ENCODE measurements at regions not wholly inside any gene's neighbourhood (a gene's known extent, or its start where the extent isn't known, plus 50 kb on each side); places are given as distances from the start of the nearest gene placed in this dataset.

DNA sequence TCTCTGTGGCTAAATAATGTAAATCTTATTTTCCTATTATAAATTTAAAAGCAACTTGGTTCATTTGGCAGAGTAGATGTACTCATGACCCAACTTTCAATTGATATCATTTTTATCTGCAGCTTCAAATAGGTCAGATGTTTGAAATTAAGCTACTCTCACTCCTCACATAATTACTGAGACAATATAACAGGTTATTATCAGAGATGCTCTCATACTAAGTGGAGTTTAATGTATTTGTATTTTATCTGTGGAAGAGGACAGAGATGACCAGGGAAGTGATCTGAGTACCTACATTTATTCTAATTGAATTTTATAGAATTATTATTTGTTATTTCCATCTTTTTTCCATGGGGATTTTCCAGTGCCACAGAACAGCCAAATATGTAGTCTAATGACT, 177.4 kb upstream of the PRLR start:
- Histone ChIP-seq H3K4me2 (ENCODE audit: low read length) (no peak overlapping the region), H3K79me2 (ENCODE audit: insufficient read depth, low read length) (no peaks in the 10 kb centered on the region), H2AFZ (ENCODE audit: low read depth, low read length, poor library complexity, severe bottlenecking) (no peak overlapping the region), H3K9me3 (ENCODE audit: control insufficient read depth in 1 of 2, insufficient read depth in 1 of 2, low read depth in 1 of 2, low read length in 2 of 2) (no peaks in the 10 kb centered on the region), H3K9me2 (ENCODE audit: insufficient read depth) (no peaks in the 10 kb centered on the region), H3K4me3 (replicated peaks in 1 of 2; ENCODE audit: low read depth in 1 of 2, low read length in 2 of 2) (no peak overlapping the region), H3K9ac (ENCODE audit: low read length) (no peak overlapping the region), H3K27me3 (ENCODE audit: insufficient read depth, low read length) (no peaks in the 10 kb centered on the region), H4K20me1 (ENCODE audit: insufficient read depth) (no peaks in the 10 kb centered on the region), H3K36me3 (ENCODE audit: control insufficient read depth in 1 of 2, insufficient read depth in 2 of 2, low read length in 2 of 2) (no peaks in the 10 kb centered on the region), H3K27ac (ENCODE audit: low read depth, low read length) (no peak overlapping the region), H3K4me1 (ENCODE audit: control insufficient read depth in 1 of 2, insufficient read depth in 2 of 2, low read length in 2 of 2) (no peaks in the 10 kb centered on the region)
- ChIA-PET RAD21 (ENCODE audit: low non-redundant PET in 1 of 2, low total read pairs in 2 of 2, uncharacterized antibody in 2 of 2, unreplicated experiment in 2 of 2) (no interaction called here), POLR2A (no interaction called here), CTCF (no interaction called here)
- ATAC-seq (no peak), DNase-seq (ENCODE audit: low read depth, low spot score) (no peak)
- TF ChIP-seq EZH2 (IDR thresholded peaks at IDR 0.05) (no peak), RAD21 (IDR thresholded peaks at IDR 0.05; ENCODE audit: low read depth) (no peak), TCF7L2 (IDR thresholded peaks at IDR 0.05; ENCODE audit: borderline replicate concordance, extremely low read depth, insufficient read depth, insufficient read length) (no peak), CEBPB (IDR thresholded peaks at IDR 0.05; ENCODE audit: low read depth) (no peak), EZH2phosphoT487 (IDR thresholded peaks at IDR 0.05; ENCODE audit: borderline replicate concordance) (no peak), EGR1 (IDR thresholded peaks at IDR 0.05; ENCODE audit: low read depth) (no peak), JUND (IDR thresholded peaks at IDR 0.05) (no peak), FOSL1 (IDR thresholded peaks at IDR 0.05; ENCODE audit: low read depth) (no peak), YY1 (IDR thresholded peaks at IDR 0.05; ENCODE audit: extremely low read depth, insufficient replicate concordance, low read depth, low read length) (no peak), SP1 (IDR thresholded peaks at IDR 0.05; ENCODE audit: low read depth) (no peak), ZNF274 (IDR thresholded peaks at IDR 0.05; ENCODE audit: low read depth, low read length) (no peak), SRF (IDR thresholded peaks at IDR 0.05; ENCODE audit: low read depth) (no peak), POLR2AphosphoS5 (IDR thresholded peaks at IDR 0.05; ENCODE audit: low read depth, low read length) (no peak), POLR2A (IDR thresholded peaks at IDR 0.05; ENCODE audit: borderline replicate concordance, extremely low read depth, insufficient read depth, insufficient read length) (no peak)
- TF ChIP-seq, protein P1, sequence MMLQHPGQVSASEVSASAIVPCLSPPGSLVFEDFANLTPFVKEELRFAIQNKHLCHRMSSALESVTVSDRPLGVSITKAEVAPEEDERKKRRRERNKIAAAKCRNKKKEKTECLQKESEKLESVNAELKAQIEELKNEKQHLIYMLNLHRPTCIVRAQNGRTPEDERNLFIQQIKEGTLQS (IDR thresholded peaks at IDR 0.05), result no peak
- TF ChIP-seq, protein P2, sequence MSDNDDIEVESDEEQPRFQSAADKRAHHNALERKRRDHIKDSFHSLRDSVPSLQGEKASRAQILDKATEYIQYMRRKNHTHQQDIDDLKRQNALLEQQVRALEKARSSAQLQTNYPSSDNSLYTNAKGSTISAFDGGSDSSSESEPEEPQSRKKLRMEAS (IDR thresholded peaks at IDR 0.05), result no peak
- TF ChIP-seq, protein P3, sequence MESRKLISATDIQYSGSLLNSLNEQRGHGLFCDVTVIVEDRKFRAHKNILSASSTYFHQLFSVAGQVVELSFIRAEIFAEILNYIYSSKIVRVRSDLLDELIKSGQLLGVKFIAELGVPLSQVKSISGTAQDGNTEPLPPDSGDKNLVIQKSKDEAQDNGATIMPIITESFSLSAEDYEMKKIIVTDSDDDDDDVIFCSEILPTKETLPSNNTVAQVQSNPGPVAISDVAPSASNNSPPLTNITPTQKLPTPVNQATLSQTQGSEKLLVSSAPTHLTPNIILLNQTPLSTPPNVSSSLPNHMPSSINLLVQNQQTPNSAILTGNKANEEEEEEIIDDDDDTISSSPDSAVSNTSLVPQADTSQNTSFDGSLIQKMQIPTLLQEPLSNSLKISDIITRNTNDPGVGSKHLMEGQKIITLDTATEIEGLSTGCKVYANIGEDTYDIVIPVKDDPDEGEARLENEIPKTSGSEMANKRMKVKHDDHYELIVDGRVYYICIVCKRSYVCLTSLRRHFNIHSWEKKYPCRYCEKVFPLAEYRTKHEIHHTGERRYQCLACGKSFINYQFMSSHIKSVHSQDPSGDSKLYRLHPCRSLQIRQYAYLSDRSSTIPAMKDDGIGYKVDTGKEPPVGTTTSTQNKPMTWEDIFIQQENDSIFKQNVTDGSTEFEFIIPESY (IDR thresholded peaks at IDR 0.05; ENCODE audit: extremely low read depth, insufficient replicate concordance, low read length), result no peak
- TF ChIP-seq, protein P4, sequence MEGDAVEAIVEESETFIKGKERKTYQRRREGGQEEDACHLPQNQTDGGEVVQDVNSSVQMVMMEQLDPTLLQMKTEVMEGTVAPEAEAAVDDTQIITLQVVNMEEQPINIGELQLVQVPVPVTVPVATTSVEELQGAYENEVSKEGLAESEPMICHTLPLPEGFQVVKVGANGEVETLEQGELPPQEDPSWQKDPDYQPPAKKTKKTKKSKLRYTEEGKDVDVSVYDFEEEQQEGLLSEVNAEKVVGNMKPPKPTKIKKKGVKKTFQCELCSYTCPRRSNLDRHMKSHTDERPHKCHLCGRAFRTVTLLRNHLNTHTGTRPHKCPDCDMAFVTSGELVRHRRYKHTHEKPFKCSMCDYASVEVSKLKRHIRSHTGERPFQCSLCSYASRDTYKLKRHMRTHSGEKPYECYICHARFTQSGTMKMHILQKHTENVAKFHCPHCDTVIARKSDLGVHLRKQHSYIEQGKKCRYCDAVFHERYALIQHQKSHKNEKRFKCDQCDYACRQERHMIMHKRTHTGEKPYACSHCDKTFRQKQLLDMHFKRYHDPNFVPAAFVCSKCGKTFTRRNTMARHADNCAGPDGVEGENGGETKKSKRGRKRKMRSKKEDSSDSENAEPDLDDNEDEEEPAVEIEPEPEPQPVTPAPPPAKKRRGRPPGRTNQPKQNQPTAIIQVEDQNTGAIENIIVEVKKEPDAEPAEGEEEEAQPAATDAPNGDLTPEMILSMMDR (IDR thresholded peaks at IDR 0.05 in 2 of 3, conservative IDR thresholded peaks at IDR 0.05 in 1 of 3; ENCODE audit: borderline replicate concordance in 1 of 3, insufficient read depth in 1 of 3, low read depth in 2 of 3, low read length in 2 of 3), result no peak
- TF ChIP-seq, protein P5, sequence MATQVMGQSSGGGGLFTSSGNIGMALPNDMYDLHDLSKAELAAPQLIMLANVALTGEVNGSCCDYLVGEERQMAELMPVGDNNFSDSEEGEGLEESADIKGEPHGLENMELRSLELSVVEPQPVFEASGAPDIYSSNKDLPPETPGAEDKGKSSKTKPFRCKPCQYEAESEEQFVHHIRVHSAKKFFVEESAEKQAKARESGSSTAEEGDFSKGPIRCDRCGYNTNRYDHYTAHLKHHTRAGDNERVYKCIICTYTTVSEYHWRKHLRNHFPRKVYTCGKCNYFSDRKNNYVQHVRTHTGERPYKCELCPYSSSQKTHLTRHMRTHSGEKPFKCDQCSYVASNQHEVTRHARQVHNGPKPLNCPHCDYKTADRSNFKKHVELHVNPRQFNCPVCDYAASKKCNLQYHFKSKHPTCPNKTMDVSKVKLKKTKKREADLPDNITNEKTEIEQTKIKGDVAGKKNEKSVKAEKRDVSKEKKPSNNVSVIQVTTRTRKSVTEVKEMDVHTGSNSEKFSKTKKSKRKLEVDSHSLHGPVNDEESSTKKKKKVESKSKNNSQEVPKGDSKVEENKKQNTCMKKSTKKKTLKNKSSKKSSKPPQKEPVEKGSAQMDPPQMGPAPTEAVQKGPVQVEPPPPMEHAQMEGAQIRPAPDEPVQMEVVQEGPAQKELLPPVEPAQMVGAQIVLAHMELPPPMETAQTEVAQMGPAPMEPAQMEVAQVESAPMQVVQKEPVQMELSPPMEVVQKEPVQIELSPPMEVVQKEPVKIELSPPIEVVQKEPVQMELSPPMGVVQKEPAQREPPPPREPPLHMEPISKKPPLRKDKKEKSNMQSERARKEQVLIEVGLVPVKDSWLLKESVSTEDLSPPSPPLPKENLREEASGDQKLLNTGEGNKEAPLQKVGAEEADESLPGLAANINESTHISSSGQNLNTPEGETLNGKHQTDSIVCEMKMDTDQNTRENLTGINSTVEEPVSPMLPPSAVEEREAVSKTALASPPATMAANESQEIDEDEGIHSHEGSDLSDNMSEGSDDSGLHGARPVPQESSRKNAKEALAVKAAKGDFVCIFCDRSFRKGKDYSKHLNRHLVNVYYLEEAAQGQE (IDR thresholded peaks at IDR 0.05; ENCODE audit: low read depth), result no peak
- intact Hi-C loops (cut with micrococcal nuclease), result no loop called here
- no TSS peak for BruUV-seq (replicated peaks)

All from HCT116 (cell line).